Chondrocyte (in vitro differentiated cells): ENCODE measurements at regions not wholly inside any gene's neighbourhood (a gene's known extent, or its start where the extent isn't known, plus 50 kb on each side); places are given as distances from the start of the nearest gene placed in this dataset.

Experiments
- DNase-seq: peaks from one replicate; pipeline ENCODE4 v3.0.0; 2021; ENCODE audit warnings: mixed read lengths, low spot score
- H3K27ac Mint-ChIP-seq: one replicate; pipeline ENCODE4 v1.8.0; 2021; ENCODE audit warnings: mild to moderate bottlenecking, moderate library complexity, mixed read lengths; ENCODE audit not compliant: unreplicated experiment
- H3K27me3 Mint-ChIP-seq: 2 replicates; pipeline ENCODE4 v1.8.0; 2021; ENCODE audit warnings: low read depth, mixed read lengths
- H3K36me3 Mint-ChIP-seq: 2 replicates; pipeline ENCODE4 v1.8.0; 2021; ENCODE audit warnings: low read depth, mixed read lengths
- H3K4me1 Mint-ChIP-seq: 2 replicates; pipeline ENCODE4 v1.8.0; 2021; ENCODE audit warnings: low read depth, mild to moderate bottlenecking, mixed read lengths
- H3K4me3 Mint-ChIP-seq: one replicate; pipeline ENCODE4 v1.8.0; 2021; ENCODE audit warnings: mild to moderate bottlenecking, moderate library complexity, mixed read lengths; ENCODE audit not compliant: unreplicated experiment
- H3K9me3 Mint-ChIP-seq: 2 replicates; pipeline ENCODE4 v1.8.0; 2021; ENCODE audit warnings: low read depth, mixed read lengths
- TF ChIP-seq, protein P1 (sequence below): fragments of 200-600 bp; sonication (generic); IDR thresholded peaks from 2 replicates; pipeline ENCODE4 v1.5.0; 2021; ENCODE audit warnings: antibody characterized with exemption, mild to moderate bottlenecking, moderate library complexity

DNA sequence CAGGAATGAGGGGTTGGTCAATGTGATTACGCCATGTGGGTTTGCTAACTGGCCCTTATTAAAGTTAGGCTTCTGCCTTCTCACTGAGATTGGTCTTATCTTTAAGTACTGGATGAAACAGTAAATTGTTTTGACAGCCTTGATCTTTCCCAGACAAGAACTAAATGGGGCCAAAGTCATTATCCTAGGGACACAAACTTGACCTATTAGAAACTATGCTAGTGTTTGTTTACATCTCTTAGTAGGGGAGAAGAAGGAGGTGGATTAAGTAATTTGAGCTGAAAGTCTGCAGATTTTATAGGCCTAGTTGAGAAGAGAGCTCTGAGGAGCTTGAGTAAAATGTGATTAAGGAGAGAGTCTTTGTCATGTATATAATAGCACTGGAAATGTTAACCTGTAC lies 386.9 kb downstream of the HTR7 start:
- DNase-seq: no peak
- Mint-ChIP-seq H3K36me3 (no peaks in the 10 kb centered on the region), H3K27ac (no peak overlapping the region), H3K4me1 (no peaks in the 10 kb centered on the region), H3K9me3 (peaks cover 18% of the 10 kb centered on the region), H3K27me3 (peaks cover 8% of the 10 kb centered on the region), H3K4me3 (no peak overlapping the region)
- TF ChIP-seq, protein P1, sequence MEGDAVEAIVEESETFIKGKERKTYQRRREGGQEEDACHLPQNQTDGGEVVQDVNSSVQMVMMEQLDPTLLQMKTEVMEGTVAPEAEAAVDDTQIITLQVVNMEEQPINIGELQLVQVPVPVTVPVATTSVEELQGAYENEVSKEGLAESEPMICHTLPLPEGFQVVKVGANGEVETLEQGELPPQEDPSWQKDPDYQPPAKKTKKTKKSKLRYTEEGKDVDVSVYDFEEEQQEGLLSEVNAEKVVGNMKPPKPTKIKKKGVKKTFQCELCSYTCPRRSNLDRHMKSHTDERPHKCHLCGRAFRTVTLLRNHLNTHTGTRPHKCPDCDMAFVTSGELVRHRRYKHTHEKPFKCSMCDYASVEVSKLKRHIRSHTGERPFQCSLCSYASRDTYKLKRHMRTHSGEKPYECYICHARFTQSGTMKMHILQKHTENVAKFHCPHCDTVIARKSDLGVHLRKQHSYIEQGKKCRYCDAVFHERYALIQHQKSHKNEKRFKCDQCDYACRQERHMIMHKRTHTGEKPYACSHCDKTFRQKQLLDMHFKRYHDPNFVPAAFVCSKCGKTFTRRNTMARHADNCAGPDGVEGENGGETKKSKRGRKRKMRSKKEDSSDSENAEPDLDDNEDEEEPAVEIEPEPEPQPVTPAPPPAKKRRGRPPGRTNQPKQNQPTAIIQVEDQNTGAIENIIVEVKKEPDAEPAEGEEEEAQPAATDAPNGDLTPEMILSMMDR: no peak

DNA sequence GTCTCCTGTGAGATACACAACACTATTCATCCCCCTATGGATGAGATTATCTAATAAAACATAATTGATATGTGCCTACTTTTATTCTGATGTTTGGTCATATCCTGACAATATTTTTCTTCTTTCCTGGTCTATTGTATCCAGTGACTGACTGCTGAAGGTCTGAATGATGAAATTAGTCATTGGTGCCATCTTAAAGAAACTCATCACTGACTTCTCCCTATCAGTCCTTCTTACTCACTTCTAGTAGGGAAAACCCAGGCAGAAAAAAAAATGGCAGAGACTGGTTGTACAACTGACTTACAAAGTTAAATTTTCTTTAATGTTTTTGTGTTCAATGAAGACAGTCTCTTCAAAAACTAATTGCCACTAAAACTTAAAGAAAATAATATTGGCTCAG lies 377.4 kb downstream of the HTR7 start:
- no peak overlapping the region for H3K27ac Mint-ChIP-seq
- no peaks in the 10 kb centered on the region for H3K36me3 Mint-ChIP-seq
- H3K4me1 Mint-ChIP-seq: no peaks in the 10 kb centered on the region
- TF ChIP-seq, protein P1: no peak
- H3K9me3 Mint-ChIP-seq: no peaks in the 10 kb centered on the region
- H3K27me3 Mint-ChIP-seq: peaks cover 13% of the 10 kb centered on the region
- no peak for DNase-seq
- no peak overlapping the region for H3K4me3 Mint-ChIP-seq

- no peak overlapping the region for H3K4me3 Mint-ChIP-seq
- peaks cover 16% of the 10 kb centered on the region for H3K27me3 Mint-ChIP-seq
- TF ChIP-seq, protein P1: no peak
- no peaks in the 10 kb centered on the region for H3K4me1 Mint-ChIP-seq
- no peaks in the 10 kb centered on the region for H3K36me3 Mint-ChIP-seq
- no peak for DNase-seq
- no peak overlapping the region for H3K27ac Mint-ChIP-seq
- H3K9me3 Mint-ChIP-seq: no peaks in the 10 kb centered on the region
Observed at GRCh38 chr10:90481326-90481923, 376.4 kb downstream of the HTR7 start.

DNA sequence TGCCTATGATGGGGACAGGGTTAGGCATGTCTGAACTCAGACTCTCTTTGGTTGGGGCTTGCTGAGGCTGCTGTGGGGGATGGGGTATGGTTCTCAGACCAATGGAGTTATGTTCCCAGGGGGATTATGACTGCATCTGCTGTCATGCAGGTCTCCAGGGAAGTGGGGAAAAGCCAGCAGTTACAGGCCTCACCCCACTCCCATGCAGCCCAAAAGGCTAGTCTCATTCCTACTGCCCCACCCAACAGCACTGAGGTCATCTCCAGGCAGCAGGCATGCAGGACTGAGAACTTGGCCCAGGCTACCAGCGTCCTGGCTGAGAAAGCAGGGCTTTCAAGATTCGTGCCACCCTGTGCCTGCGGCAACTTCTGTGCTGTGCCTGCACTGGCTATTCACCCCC lies 373.3 kb downstream of the HTR7 start:
- H3K27ac Mint-ChIP-seq: no peak overlapping the region
- peaks cover 27% of the 10 kb centered on the region for H3K27me3 Mint-ChIP-seq
- H3K4me3 Mint-ChIP-seq: no peak overlapping the region
- no peaks in the 10 kb centered on the region for H3K4me1 Mint-ChIP-seq
- TF ChIP-seq, protein P1: no peak
- H3K9me3 Mint-ChIP-seq: no peaks in the 10 kb centered on the region
- no peaks in the 10 kb centered on the region for H3K36me3 Mint-ChIP-seq
- no peak for DNase-seq

DNA sequence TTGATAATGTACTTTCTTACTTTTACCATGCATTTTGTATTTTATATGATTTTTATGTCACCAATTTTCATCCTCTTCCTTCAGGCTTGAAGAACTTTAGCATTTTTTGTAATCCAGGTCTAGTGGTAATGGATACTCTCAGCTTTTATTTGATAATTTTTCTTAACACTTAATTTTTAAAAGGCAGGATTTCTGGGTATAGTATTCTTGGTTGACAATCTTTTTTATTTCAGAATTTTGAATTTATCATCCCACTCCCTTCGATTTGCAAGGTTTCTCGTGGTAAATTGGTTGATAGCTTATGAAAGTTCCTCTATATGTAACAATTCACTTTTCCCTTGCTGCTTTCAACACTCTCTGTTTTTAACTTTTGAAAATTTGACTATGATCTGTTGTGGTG lies 363.7 kb downstream of the HTR7 start:
- Mint-ChIP-seq H3K4me1 (no peaks in the 10 kb centered on the region), H3K4me3 (no peak overlapping the region), H3K27ac (no peak overlapping the region), H3K27me3 (peaks cover 4% of the 10 kb centered on the region), H3K36me3 (peaks cover 2% of the 10 kb centered on the region), H3K9me3 (peaks cover 44% of the 10 kb centered on the region)
- DNase-seq: no peak
- TF ChIP-seq, protein P1: no peak
